HG03066 (cell line): ENCODE measurements at regions not wholly inside any gene's neighbourhood (a gene's known extent, or its start where the extent isn't known, plus 50 kb on each side); places are given as distances from the start of the nearest gene placed in this dataset.

Experiments used
- ATAC-seq: cut with Tn5 transposase; IDR thresholded peaks from one replicate; pipeline ENCODE4 v1.9.1; 2021; ENCODE audit warnings: low read depth; ENCODE audit not compliant: unreplicated experiment

- no peak for ATAC-seq
These were observed 133.8 kb upstream of the AGR3 start for GRCh38 chr7:17015598-17016031.

DNA sequence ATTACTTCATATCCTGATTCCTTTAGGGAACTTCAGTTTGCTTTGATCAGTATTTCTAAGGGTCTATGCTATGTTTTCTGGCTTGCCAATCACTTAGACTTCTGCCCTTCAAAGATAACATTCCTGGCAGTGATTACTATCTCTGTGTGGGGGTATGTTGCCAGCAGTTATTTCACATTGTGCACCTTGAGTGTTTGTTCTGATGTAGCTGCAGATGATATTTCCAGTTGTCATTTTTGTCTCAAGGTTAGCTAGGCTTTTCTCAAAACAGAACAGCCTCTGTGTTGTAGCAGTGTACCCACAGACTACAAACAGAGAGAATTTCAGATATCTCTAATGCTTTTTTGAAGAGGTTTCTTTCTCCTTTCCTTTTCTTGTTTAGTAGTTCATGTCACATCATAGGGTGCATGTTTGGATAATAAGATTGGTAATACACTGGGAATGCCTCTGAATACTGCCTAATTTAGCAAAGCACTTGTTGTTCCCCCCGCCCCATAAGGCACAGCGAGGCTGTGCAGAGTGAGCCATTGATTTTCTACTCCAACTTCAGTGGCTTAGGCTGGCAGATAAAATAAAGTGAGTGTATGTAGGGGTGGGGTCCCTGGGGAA, 134.7 kb upstream of the AGR3 start:
- ATAC-seq: no peak

DNA sequence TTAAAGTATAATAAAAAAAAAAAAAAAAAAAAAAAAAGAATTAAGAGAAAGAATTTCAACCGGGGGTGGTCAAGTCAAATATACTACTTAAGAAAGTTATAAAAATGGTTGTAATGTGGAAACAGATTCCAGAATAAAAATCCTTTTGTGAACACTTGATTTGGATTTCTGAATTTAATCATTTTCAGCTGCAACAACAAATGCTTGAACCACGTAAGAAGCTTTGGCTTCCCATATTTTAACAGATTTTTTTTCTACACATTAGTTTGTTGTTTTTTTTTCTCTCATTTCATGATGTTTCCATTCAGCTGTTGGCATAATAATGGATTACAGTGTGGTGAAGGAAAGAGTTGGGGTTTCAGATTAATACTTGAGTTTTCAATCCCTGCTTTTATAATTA, 137.3 kb upstream of the AGR3 start:
- no peak for ATAC-seq

DNA sequence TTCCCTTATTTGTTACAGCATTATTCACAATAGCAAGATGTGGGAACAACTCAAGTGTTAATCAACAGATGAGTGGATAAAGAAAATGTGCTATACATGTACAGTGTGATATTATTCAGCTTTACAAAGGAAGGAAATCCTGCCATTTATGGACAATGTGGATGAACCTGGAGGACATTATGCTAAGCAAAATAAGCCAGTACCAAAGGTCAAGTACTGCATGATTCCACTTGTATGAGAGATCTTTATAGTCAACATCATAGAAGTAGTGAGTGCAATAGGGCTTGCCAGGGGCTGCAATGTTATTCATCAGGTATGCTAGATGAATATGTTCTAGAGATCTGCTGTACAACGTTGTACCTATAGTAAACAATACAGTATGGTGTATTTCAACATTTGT, 138.5 kb upstream of the AGR3 start:
- ATAC-seq: no peak

DNA sequence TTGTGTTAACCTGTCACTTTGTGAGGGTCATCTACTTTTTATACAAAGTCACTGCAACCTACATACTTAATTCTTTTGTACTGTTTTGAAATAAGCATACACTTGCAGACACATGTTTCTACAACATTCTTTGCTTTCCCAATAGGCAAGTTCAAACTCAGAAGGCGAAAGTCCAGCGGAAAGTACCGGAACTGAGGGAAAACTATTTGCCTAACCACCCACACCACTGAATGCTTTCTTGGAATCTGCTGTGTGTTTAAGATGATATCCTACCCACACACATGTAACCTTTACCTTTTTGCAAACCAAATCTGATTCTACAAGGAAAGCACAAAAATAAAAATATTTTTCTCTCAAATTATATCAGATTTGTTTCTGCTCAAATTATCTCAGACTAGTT, 139.4 kb upstream of the AGR3 start:
- no peak for ATAC-seq

DNA sequence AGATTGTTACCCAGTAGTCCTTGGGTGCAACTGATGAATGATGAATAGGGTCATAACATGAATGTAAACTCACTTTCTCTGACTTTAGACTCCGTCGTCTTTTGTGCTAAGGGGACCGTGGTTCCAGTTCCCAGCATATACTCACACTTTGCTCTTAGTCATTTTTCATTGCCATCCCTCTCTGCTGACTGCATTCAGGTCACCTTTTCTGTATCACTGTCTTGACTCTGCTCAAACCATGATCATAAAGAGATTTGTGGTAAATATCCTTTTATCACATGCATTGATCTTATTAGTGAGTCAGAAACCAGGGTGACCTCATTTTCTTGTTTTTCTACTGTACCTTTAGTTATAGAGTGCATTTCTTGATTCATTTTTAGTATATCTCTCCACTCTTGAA, 141.1 kb upstream of the AGR3 start:
- ATAC-seq: no peak

- no peak for ATAC-seq
These were observed 144.5 kb upstream of the AGR3 start for GRCh38 chr7:17026269-17026668.

DNA sequence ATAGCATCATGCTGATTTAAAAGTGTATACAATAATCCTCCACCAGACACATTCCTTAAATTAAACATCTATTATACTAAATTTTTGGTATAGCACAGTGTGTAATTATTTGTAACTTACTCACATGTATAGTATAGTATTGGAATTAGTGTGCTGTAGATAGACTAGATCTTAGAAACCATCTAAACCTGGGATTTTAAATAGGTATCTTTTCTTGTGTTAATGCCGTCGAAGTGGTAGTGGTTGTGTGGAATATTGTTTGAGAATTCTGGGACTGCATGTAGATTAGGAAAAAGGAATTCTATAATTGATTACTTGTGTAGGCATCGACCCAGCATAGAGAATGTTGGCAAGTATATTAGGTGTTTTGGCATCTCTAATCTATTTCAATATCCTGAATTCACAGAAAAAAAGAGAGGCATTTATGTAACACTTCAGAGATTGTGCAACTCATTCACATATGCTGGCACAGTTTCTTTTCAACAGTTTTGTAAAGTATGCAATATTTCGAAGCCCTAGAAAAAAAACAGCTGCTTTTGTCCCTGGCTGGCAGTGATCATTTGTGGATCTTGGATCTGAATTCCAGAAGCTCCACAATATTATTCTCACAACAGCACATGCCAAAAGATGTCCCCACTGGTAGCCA, 145.5 kb upstream of the AGR3 start:
- ATAC-seq: no peak

DNA sequence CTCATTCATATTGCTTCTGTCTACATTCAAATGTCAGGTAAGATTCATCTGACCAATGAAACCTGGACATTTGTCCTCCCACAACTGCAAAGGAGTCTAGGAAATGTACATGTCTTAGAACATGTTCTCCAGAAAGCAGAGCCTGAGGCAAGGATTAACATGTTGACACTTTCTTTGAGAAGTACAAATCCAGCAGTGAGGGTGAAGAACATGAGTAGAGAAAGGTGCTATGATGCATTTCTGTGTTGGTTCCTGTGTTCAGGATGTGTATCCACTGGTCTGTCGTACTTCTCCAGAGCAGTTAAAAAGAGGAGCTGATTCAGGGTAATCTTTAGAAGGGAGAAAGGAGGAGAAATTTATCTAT, 146.0 kb upstream of the AGR3 start:
- no peak for ATAC-seq

GRCh38 chr7:17029150-17029549, 147.4 kb upstream of the AGR3 start:
- no peak for ATAC-seq

- no peak for ATAC-seq
These were observed 148.8 kb upstream of the AGR3 start for GRCh38 chr7:17030559-17030958.

- ATAC-seq: no peak
These were observed 150.2 kb upstream of the AGR3 start for GRCh38 chr7:17031906-17032551.

GRCh38 chr7:17033245-17033644, 151.5 kb upstream of the AGR3 start:
- ATAC-seq: no peak

GRCh38 chr7:17036584-17036983, 154.8 kb upstream of the AGR3 start:
- no peak for ATAC-seq

DNA sequence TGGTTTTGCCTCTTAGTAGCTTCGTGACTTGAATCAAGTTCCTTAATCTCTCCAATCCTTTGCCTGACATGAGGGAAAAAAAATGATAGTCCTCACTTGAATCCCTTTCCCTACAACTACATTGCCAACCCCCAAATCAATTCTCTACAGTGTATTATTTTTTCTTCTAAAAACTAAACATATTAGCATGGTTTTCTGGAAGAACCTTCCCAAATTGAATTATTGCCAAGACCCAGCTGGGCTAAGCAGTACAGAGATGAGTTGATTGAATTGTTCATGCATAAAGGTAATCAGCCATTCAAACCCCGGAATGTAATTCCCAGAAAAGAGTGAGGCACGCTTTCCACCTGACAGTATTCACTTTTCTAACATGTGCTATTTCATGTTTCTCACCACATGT, 155.6 kb upstream of the AGR3 start:
- ATAC-seq: no peak

- ATAC-seq: no peak
These were observed 156.5 kb upstream of the AGR3 start for GRCh38 chr7:17038160-17038782.

DNA sequence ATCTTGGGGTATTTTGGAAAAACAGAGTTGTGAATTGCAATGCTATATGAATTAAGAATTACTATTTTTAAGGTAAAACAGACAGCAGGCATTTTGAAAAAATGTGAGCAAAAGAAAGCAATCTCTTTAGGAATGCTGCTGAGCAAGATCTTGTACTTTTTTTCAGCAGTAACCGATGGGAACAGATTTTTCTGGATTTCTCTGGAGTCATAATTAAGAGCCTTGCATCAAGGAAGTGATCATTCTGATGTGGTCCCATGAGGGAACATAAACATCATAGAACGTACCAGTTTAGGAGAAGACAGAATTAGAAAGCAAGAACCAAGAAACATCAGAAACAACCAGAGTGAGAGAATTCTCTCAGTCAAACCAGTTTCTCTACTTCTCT, 157.0 kb upstream of the AGR3 start:
- ATAC-seq: no peak

- ATAC-seq: no peak
These were observed 157.6 kb upstream of the AGR3 start for GRCh38 chr7:17039372-17039771.

GRCh38 chr7:17040716-17041115, 158.9 kb upstream of the AGR3 start:
- no peak for ATAC-seq

GRCh38 chr7:17041324-17041723, 159.5 kb upstream of the AGR3 start:
- no peak for ATAC-seq

- no peak for ATAC-seq
These were observed 160.4 kb upstream of the AGR3 start for GRCh38 chr7:17042211-17042610.
